ENCODE measurements at regions not wholly inside any gene's neighbourhood (a gene's known extent, or its start where the extent isn't known, plus 50 kb on each side); places are given as distances from the start of the nearest gene placed in this dataset.
"Not testable (repeated sequence)": the region's sequence is repeated elsewhere in the genome, so short reads cannot be mapped to it uniquely, and the experiment has no call there.

DNA sequence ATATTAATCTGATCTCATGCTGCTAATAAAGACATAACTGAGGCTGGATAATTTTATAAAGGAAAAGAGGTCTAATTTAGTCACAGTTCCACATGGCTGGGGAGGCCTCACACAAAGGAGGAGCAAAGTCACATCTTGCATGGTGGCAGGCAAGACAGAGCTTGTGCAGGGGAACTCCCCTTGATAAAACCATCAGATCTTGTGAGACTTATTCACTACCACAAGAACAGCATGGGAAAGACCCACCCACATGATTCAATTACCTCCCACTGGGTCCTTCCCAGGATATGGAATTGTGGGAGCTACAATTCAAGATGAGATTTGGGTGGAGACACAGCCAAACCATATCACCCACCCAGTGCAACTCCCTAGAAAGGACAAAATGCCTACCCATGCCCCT is 613.8 kb upstream of the CDH11 start:
- CTCF ChIA-PET; H3K36me3 ChIP-seq (ENCODE audit: control insufficient read depth in 1 of 2, insufficient read depth in 2 of 2, low read length in 2 of 2); H3K4me3 ChIP-seq (replicated peaks in 1 of 2; ENCODE audit: low read depth in 1 of 2, low read length in 2 of 2); H3K27ac ChIP-seq (ENCODE audit: low read depth, low read length); H3K79me2 ChIP-seq (ENCODE audit: insufficient read depth, low read length); BruUV-seq (replicated peaks); H4K20me1 ChIP-seq (ENCODE audit: insufficient read depth); H3K9ac ChIP-seq (ENCODE audit: low read length); RAD21 ChIA-PET (ENCODE audit: low non-redundant PET in 1 of 2, low total read pairs in 2 of 2, uncharacterized antibody in 2 of 2, unreplicated experiment in 2 of 2); ATAC-seq; H3K9me2 ChIP-seq (ENCODE audit: insufficient read depth); H3K9me3 ChIP-seq (ENCODE audit: control insufficient read depth in 1 of 2, insufficient read depth in 1 of 2, low read depth in 1 of 2, low read length in 2 of 2); H3K4me2 ChIP-seq (ENCODE audit: low read length); H3K27me3 ChIP-seq (ENCODE audit: insufficient read depth, low read length); H3K4me1 ChIP-seq (ENCODE audit: control insufficient read depth in 1 of 2, insufficient read depth in 2 of 2, low read length in 2 of 2); POLR2A ChIA-PET; intact Hi-C loops (cut with micrococcal nuclease); DNase-seq (ENCODE audit: low read depth, low spot score); H2AFZ ChIP-seq (ENCODE audit: low read depth, low read length, poor library complexity, severe bottlenecking): not testable (repeated sequence)

DNA sequence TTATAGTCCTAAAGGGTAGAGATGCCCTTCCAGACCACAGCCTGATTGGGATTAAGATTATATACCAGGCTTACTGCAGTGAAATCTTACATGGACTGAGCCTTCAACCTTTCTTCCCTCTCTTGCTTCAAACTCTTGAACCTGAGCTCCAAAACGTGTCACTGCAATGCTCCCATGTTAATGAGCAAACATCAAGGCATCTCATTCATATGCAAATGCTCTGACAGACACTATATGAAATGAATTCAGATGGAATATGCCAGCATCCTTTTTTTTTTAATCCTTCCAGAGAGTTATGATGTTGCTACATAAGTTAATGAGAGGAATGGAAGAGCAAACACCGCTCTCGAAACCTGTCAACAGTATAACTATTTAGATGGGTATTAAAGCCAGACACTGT is 611.9 kb upstream of the CDH11 start:
- no peaks in the 10 kb centered on the region for H3K9me3 ChIP-seq (ENCODE audit: control insufficient read depth in 1 of 2, insufficient read depth in 1 of 2, low read depth in 1 of 2, low read length in 2 of 2)
- BruUV-seq (replicated peaks): no TSS peak
- no peaks in the 10 kb centered on the region for H3K79me2 ChIP-seq (ENCODE audit: insufficient read depth, low read length)
- no peak overlapping the region for H3K27ac ChIP-seq (ENCODE audit: low read depth, low read length)
- CTCF ChIA-PET: no interaction called here
- H4K20me1 ChIP-seq (ENCODE audit: insufficient read depth): no peaks in the 10 kb centered on the region
- H3K4me1 ChIP-seq (ENCODE audit: control insufficient read depth in 1 of 2, insufficient read depth in 2 of 2, low read length in 2 of 2): no peaks in the 10 kb centered on the region
- H3K27me3 ChIP-seq (ENCODE audit: insufficient read depth, low read length): no peaks in the 10 kb centered on the region
- no peak for ATAC-seq
- no peak overlapping the region for H3K9ac ChIP-seq (ENCODE audit: low read length)
- TF ChIP-seq, protein P1, sequence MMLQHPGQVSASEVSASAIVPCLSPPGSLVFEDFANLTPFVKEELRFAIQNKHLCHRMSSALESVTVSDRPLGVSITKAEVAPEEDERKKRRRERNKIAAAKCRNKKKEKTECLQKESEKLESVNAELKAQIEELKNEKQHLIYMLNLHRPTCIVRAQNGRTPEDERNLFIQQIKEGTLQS (IDR thresholded peaks at IDR 0.05): no peak
- TF ChIP-seq SRF (IDR thresholded peaks at IDR 0.05; ENCODE audit: low read depth) (no peak), YY1 (IDR thresholded peaks at IDR 0.05; ENCODE audit: extremely low read depth, insufficient replicate concordance, low read depth, low read length) (no peak)
- RAD21 ChIA-PET (ENCODE audit: low non-redundant PET in 1 of 2, low total read pairs in 2 of 2, uncharacterized antibody in 2 of 2, unreplicated experiment in 2 of 2): no interaction called here
- no peaks in the 10 kb centered on the region for H3K9me2 ChIP-seq (ENCODE audit: insufficient read depth)
- no peak for DNase-seq (ENCODE audit: low read depth, low spot score)
- H3K4me3 ChIP-seq (replicated peaks in 1 of 2; ENCODE audit: low read depth in 1 of 2, low read length in 2 of 2): no peak overlapping the region
- POLR2A ChIA-PET: no interaction called here
- H3K36me3 ChIP-seq (ENCODE audit: control insufficient read depth in 1 of 2, insufficient read depth in 2 of 2, low read length in 2 of 2): no peaks in the 10 kb centered on the region
- H2AFZ ChIP-seq (ENCODE audit: low read depth, low read length, poor library complexity, severe bottlenecking): no peak overlapping the region
- H3K4me2 ChIP-seq (ENCODE audit: low read length): no peak overlapping the region
- intact Hi-C loops (cut with micrococcal nuclease): no loop called here

DNA sequence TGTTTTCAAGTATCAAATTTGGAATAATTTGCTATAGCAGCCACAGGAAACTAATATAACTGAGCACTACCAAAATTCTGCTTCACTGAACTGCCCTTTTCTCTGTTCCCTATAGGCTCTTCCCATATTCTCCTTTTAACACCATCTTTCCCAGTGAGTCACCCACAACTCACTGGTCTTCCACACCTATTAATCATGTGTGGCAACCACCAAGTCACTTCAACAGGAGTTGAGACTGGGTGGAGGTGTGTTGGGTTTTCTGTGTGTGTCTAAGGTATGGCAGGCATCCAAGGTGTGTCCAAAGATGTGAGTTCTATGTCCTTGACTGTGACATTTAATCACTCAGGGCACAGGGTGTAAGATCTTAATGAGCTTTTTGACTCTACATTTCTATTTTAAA is 610.0 kb upstream of the CDH11 start:
- Histone ChIP-seq H3K9me2 (ENCODE audit: insufficient read depth) (no peaks in the 10 kb centered on the region), H3K79me2 (ENCODE audit: insufficient read depth, low read length) (no peaks in the 10 kb centered on the region), H3K36me3 (ENCODE audit: control insufficient read depth in 1 of 2, insufficient read depth in 2 of 2, low read length in 2 of 2) (no peaks in the 10 kb centered on the region), H3K9ac (ENCODE audit: low read length) (no peak overlapping the region), H3K27me3 (ENCODE audit: insufficient read depth, low read length) (no peaks in the 10 kb centered on the region), H3K4me1 (ENCODE audit: control insufficient read depth in 1 of 2, insufficient read depth in 2 of 2, low read length in 2 of 2) (no peaks in the 10 kb centered on the region), H3K9me3 (ENCODE audit: control insufficient read depth in 1 of 2, insufficient read depth in 1 of 2, low read depth in 1 of 2, low read length in 2 of 2) (no peaks in the 10 kb centered on the region), H2AFZ (ENCODE audit: low read depth, low read length, poor library complexity, severe bottlenecking) (no peak overlapping the region), H3K27ac (ENCODE audit: low read depth, low read length) (no peak overlapping the region), H4K20me1 (ENCODE audit: insufficient read depth) (no peaks in the 10 kb centered on the region), H3K4me3 (replicated peaks in 1 of 2; ENCODE audit: low read depth in 1 of 2, low read length in 2 of 2) (no peak overlapping the region), H3K4me2 (ENCODE audit: low read length) (no peak overlapping the region)
- ATAC-seq (no peak), DNase-seq (ENCODE audit: low read depth, low spot score) (no peak)
- CTCF ChIA-PET: no interaction called here
- TF ChIP-seq EGR1 (IDR thresholded peaks at IDR 0.05; ENCODE audit: low read depth) (no peak), EZH2 (IDR thresholded peaks at IDR 0.05) (no peak), SIN3A (IDR thresholded peaks at IDR 0.05; ENCODE audit: low read depth) (no peak), CBX3 (IDR thresholded peaks at IDR 0.05; ENCODE audit: low read depth) (no peak), TCF7L2 (IDR thresholded peaks at IDR 0.05; ENCODE audit: borderline replicate concordance, extremely low read depth, insufficient read depth, insufficient read length) (no peak), EZH2phosphoT487 (IDR thresholded peaks at IDR 0.05; ENCODE audit: borderline replicate concordance) (no peak), POLR2A (IDR thresholded peaks at IDR 0.05; ENCODE audit: borderline replicate concordance, extremely low read depth, insufficient read depth, insufficient read length) (no peak)
- TF ChIP-seq, protein P2, sequence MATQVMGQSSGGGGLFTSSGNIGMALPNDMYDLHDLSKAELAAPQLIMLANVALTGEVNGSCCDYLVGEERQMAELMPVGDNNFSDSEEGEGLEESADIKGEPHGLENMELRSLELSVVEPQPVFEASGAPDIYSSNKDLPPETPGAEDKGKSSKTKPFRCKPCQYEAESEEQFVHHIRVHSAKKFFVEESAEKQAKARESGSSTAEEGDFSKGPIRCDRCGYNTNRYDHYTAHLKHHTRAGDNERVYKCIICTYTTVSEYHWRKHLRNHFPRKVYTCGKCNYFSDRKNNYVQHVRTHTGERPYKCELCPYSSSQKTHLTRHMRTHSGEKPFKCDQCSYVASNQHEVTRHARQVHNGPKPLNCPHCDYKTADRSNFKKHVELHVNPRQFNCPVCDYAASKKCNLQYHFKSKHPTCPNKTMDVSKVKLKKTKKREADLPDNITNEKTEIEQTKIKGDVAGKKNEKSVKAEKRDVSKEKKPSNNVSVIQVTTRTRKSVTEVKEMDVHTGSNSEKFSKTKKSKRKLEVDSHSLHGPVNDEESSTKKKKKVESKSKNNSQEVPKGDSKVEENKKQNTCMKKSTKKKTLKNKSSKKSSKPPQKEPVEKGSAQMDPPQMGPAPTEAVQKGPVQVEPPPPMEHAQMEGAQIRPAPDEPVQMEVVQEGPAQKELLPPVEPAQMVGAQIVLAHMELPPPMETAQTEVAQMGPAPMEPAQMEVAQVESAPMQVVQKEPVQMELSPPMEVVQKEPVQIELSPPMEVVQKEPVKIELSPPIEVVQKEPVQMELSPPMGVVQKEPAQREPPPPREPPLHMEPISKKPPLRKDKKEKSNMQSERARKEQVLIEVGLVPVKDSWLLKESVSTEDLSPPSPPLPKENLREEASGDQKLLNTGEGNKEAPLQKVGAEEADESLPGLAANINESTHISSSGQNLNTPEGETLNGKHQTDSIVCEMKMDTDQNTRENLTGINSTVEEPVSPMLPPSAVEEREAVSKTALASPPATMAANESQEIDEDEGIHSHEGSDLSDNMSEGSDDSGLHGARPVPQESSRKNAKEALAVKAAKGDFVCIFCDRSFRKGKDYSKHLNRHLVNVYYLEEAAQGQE (IDR thresholded peaks at IDR 0.05; ENCODE audit: low read depth): no peak
- RAD21 ChIA-PET (ENCODE audit: low non-redundant PET in 1 of 2, low total read pairs in 2 of 2, uncharacterized antibody in 2 of 2, unreplicated experiment in 2 of 2): no interaction called here
- BruUV-seq (replicated peaks): no TSS peak
- POLR2A ChIA-PET: no interaction called here
- intact Hi-C loops (cut with micrococcal nuclease): no loop called here
